CD4-positive, alpha-beta T cell treated with Interleukin-4 for 1 hour (primary cell): ENCODE measurements at regions not wholly inside any gene's neighbourhood (a gene's known extent, or its start where the extent isn't known, plus 50 kb on each side); places are given as distances from the start of the nearest gene placed in this dataset.

Experiments used
- DNase-seq, 2 donors: peaks; one replicate each; pipeline ENCODE4 v3.0.0-alpha.2; 2020 to 2022

DNA sequence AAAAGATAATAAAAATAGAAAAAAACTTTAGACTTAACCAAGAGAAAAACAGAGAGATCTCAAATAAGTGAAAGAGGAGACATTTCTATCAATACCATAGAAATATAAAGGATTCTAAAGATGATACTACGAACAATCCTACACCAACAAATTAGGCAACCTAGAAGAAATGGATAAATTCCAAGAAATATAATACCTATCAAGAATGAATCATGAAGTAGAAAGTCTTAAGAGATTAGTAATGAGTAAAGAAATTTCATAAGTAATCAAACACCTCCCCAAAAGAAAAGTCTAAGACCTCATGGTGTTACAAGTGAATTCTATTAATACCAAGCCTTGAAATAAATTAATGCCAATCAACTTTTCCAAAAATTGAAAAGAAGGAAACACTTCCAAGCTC, 1584.5 kb upstream of the MIR17HG start:
- no peak for DNase-seq

- peak in 1 of 2 donors; percentile 11 for DNase-seq
Measured at GRCh38 chr13:89783221-89783755, 1564.2 kb upstream of the MIR17HG start.

- no peak for DNase-seq
Measured at GRCh38 chr13:89784161-89784809, 1563.2 kb upstream of the MIR17HG start.

GRCh38 chr13:89786531-89786930, 1561.0 kb upstream of the MIR17HG start:
- DNase-seq: no peak

GRCh38 chr13:89790696-89791095, 1556.8 kb upstream of the MIR17HG start:
- DNase-seq: no peak

DNA sequence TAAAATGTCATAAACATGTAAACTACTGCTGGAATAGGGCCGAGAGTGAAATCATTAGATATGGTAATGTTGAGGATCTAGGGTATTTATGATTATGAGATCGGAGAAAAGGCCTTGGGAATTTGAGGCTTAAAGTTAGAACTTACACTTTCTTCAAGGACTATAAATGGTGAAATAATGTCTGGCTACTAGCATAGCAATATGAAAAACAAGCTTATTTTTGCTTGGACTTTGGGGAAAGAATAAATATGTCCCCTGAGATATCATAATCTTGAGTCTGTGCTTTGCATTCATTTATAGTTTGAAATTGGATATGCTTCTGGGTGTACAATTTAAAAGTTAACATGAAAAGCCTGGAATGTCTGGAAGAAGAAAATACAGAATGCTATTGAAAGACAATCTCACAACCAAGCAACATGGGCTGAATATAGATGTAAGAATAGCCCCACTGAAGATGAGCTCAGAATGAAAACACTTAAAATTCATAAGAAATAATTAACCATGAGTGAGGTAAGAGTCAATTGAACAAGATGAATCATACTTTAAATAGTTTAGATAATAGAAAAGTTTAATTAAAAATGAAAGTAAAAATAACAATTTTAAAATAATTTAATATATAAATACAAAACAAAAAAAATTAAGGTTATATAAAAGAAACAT, 1555.4 kb upstream of the MIR17HG start:
- no peak for DNase-seq

- no peak for DNase-seq
Measured at GRCh38 chr13:89796196-89796595, 1551.3 kb upstream of the MIR17HG start.

DNA sequence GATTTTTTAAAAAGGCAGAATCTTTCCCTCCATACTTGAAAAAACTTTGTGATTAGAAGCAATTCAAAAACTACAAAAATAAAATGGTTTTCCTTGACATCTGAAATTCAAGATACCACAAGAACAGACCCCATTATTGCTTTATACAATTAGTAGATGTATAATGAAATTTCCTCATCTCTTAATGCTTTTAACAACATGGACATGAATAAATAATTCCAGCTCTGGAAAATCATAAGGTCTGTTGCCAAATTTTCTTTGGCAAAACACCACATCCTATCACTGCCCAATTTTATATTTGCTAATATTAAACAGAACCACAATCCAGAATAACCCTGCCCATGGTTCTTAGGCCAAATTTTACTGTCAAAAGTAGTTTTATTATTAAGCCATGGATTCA, 1543.6 kb upstream of the MIR17HG start:
- DNase-seq: no peak

GRCh38 chr13:89806594-89806993, 1540.9 kb upstream of the MIR17HG start:
- DNase-seq: no peak

DNA sequence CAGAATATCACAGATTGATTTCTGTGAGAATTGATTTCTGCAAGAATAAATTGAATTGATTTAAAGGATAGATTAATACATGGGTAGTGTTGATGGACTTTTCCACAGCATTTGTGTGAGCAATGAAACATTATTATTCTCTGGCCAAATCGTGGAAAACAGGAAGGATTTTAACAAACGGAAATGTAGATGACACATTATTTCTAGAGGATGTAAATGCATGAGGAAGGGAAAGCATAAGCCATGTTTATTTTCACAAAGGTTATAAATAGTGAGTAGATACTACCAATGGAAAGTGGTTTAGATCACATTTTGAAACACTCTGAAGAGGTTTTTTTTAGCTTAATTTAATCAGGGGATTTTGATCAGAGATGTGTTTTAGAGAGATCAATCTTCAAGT, 1534.6 kb upstream of the MIR17HG start:
- no peak for DNase-seq

GRCh38 chr13:89816404-89816803, 1531.1 kb upstream of the MIR17HG start:
- no peak for DNase-seq

- DNase-seq: no peak
Measured at GRCh38 chr13:89822467-89822866, 1525.0 kb upstream of the MIR17HG start.

GRCh38 chr13:89827552-89827951, 1519.9 kb upstream of the MIR17HG start:
- DNase-seq: no peak

DNA sequence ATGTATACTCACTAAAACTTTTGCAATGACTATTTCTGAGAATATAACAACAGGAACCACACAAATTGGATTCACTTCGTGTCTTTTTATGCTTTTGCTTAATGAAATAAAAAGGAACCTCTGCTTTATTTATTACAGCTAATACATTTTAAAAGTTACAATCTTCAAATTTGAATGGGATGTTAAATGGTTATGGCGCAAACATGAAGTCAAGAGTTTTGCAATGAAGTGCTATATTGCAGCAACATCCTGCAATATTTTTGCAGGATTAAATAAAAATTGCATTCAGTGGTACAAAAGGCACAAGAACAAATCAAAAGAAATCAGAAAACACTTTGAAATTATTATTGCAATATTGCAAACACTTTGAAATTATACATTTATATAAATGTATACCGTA, 1519.0 kb upstream of the MIR17HG start:
- DNase-seq: no peak

- no peak for DNase-seq
Measured at GRCh38 chr13:89831157-89831556, 1516.3 kb upstream of the MIR17HG start.

DNA sequence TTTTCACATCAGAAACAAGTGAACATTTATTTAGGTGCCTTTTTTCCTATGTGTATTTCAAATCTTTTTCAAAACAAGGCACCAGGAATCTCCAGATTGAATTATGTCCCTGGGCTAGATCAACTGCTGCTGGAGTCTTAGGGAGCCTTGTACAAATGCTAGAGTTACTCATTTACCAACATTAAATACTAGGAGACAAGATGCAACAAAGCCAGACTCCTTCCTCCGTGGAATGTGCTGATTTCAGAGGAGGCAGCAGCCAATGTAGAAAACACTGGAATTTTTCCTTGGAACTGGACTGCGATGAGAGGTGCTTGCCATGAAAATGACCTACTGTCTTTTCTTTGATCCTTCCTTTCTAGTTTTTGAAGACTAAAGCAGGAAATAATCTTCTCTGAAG, 1514.7 kb upstream of the MIR17HG start:
- DNase-seq: no peak

GRCh38 chr13:89843621-89844020, 1503.9 kb upstream of the MIR17HG start:
- DNase-seq: no peak

GRCh38 chr13:89845874-89846273, 1501.6 kb upstream of the MIR17HG start:
- no peak for DNase-seq

- no peak for DNase-seq
Measured at GRCh38 chr13:89846926-89847585, 1500.4 kb upstream of the MIR17HG start.

- DNase-seq: no peak
Measured at GRCh38 chr13:89852570-89852969, 1494.9 kb upstream of the MIR17HG start.

DNA sequence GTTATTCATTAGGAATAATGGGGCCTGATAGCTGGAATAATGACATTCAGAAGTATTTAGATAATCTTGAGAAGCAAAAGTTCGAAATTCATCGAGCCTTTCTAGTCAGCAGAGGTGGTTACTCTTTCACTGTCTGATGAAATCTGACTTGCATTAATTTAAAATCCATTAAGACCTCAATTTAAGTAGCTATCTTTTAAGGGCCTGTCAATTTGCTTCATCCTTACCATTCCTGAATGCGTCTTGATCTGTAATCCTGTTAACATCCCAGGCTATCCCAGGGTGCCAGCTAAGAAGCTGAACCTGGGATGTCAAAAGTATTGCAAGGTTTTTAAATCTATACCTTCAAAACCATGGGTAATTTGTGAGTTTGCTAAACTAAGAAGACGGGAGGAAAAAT, 1491.0 kb upstream of the MIR17HG start:
- no peak for DNase-seq

GRCh38 chr13:89857502-89857901, 1490.0 kb upstream of the MIR17HG start:
- no peak for DNase-seq

- no peak for DNase-seq
Measured at GRCh38 chr13:89862011-89862690, 1485.3 kb upstream of the MIR17HG start.

- no peak for DNase-seq
Measured at GRCh38 chr13:89862691-89863036, 1484.8 kb upstream of the MIR17HG start.
